ENCODE measurements at regions not wholly inside any gene's neighbourhood (a gene's known extent, or its start where the extent isn't known, plus 50 kb on each side); places are given as distances from the start of the nearest gene placed in this dataset.

- TF ChIP-seq CTCF (IDR thresholded peaks at IDR 0.05): no peak
- no peak for TF ChIP-seq POLR2A (IDR thresholded peaks at IDR 0.05)
Observed at GRCh38 chr15:62483814-62484213, 318.7 kb upstream of the C2CD4B start.

All from body of pancreas (tissue), 4 donors.